Thoracic aorta (tissue), 2 donors: ENCODE measurements at regions not wholly inside any gene's neighbourhood (a gene's known extent, or its start where the extent isn't known, plus 50 kb on each side); places are given as distances from the start of the nearest gene placed in this dataset.
"Not testable (repeated sequence)": the region's sequence is repeated elsewhere in the genome, so short reads cannot be mapped to it uniquely, and the experiment has no call there.

Experiments used
- ATAC-seq: fragments of 150-250 bp; one replicate; pipeline ENCODE4 v1.8.0; 2017; ENCODE audit warnings: low read depth; ENCODE audit not compliant: insufficient number of reproducible peaks, low FRiP score
- DNase-seq: peaks from one replicate; pipeline ENCODE4 v3.0.0-alpha.2; 2020; ENCODE audit warnings: low spot score
- H3K27ac ChIP-seq, 2 donors: fragments of 200-600 bp; sonication (generic); 1 replicate in 1 of 2; 2 replicates in 1 of 2; pipeline ENCODE4 v1.5.1; 2016; ENCODE audit warnings: mild to moderate bottlenecking in 2 of 2, moderate library complexity in 2 of 2
- H3K27me3 ChIP-seq: fragments of 200-600 bp; sonication (generic); replicated peaks from 2 replicates; pipeline ENCODE4 v1.6.0; 2016; ENCODE audit warnings: mild to moderate bottlenecking; ENCODE audit not compliant: insufficient read depth
- H3K36me3 ChIP-seq: fragments of 200-600 bp; sonication (generic); one replicate; pipeline ENCODE4 v1.5.1; 2016
- H3K4me1 ChIP-seq, 2 donors: fragments of 200-600 bp; sonication (generic); 1 replicate in 1 of 2; 2 replicates in 1 of 2; pipeline versions ENCODE4 v1.5.1 to v1.6.0; 2016; ENCODE audit warnings: low read depth in 2 of 2, mild to moderate bottlenecking in 1 of 2; ENCODE audit not compliant: control insufficient read depth in 1 of 2
- H3K4me3 ChIP-seq: fragments of 200-600 bp; sonication (generic); 2 replicates; pipeline ENCODE4 v1.5.1; 2016; ENCODE audit warnings: mild to moderate bottlenecking
- H3K9me3 ChIP-seq: fragments of 200-600 bp; sonication (generic); 2 replicates; pipeline ENCODE4 v1.5.1; 2016
- CTCF ChIP-seq: fragments of 200-600 bp; sonication (generic); IDR thresholded peaks from one replicate; pipeline ENCODE4 v1.5.1; 2019; ENCODE audit warnings: antibody characterized with exemption

- Histone ChIP-seq H3K27ac (no peak overlapping the region), H3K27me3 (no peaks in the 10 kb centered on the region), H3K4me3 (no peak overlapping the region), H3K36me3 (no peaks in the 10 kb centered on the region), H3K9me3 (no peaks in the 10 kb centered on the region), H3K4me1 (no peaks in the 10 kb centered on the region)
- ATAC-seq = no peak
- no peak for DNase-seq
- no peak for TF ChIP-seq CTCF
Observed at GRCh38 chr17:27087935-27088766, 205.8 kb upstream of the WSB1 start.

- no peak for DNase-seq
- Histone ChIP-seq H3K4me3 (no peak overlapping the region), H3K27ac (no peak overlapping the region), H3K27me3 (no peaks in the 10 kb centered on the region), H3K9me3 (no peaks in the 10 kb centered on the region), H3K36me3 (no peaks in the 10 kb centered on the region), H3K4me1 (no peaks in the 10 kb centered on the region)
- TF ChIP-seq CTCF = no peak
- ATAC-seq = no peak
Observed at GRCh38 chr17:27088767-27089078, 205.2 kb upstream of the WSB1 start.

GRCh38 chr17:27089079-27089928 lies 204.6 kb upstream of the WSB1 start:
- H3K36me3 ChIP-seq, H3K9me3 ChIP-seq, DNase-seq, H3K4me1 ChIP-seq, ATAC-seq, H3K4me3 ChIP-seq, H3K27me3 ChIP-seq, H3K27ac ChIP-seq: not testable (repeated sequence)

DNA sequence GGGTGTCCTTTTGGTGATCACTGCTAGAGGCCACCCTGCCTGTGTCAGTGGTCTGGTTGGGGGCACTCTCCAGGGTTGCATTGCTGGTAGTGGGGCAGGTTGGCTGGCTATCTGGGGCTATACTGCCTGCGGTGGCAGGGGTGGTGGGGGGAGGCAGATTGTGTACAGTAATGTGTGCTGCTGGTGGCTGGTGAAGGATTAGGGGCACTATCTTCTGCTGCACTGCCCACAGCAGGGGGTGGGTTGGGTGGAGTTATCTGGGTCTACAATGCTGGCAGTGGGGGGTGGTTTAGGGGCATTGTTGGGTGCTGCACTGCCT lies 204.0 kb upstream of the WSB1 start:
- H3K9me3 ChIP-seq = no peaks in the 10 kb centered on the region
- no peak overlapping the region for H3K27ac ChIP-seq
- H3K36me3 ChIP-seq = no peaks in the 10 kb centered on the region
- no peak for DNase-seq
- no peaks in the 10 kb centered on the region for H3K27me3 ChIP-seq
- TF ChIP-seq CTCF = no peak
- ATAC-seq = no peak
- no peak overlapping the region for H3K4me3 ChIP-seq
- H3K4me1 ChIP-seq = no peaks in the 10 kb centered on the region

- ATAC-seq, H3K36me3 ChIP-seq, H3K4me3 ChIP-seq, H3K4me1 ChIP-seq, H3K27ac ChIP-seq, H3K27me3 ChIP-seq, DNase-seq, H3K9me3 ChIP-seq: not testable (repeated sequence)
Observed at GRCh38 chr17:27090450-27091042, 203.4 kb upstream of the WSB1 start.

DNA sequence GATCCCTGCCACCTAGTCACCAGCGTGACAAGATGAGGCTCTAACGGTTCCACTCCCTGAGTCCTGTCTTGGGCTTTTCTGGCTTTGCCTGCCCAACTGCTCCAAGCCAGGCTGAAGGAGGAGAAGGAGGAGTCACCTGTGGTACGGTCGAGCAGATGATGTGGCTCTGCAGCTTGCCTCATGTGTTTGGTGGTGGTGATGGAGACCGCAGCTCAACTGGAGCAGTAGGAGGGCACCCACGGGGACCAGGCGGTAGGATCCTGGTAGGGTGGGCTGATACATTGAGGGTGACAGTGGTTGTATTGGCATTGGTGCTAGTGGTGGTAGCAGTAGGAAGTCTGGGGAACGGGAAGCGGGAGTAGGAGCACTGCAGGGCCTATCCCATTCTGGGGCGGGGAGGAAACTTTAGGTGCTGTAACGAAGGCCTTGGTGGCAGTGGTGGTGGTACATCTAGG lies 202.8 kb upstream of the WSB1 start:
- H3K4me1 ChIP-seq = no peaks in the 10 kb centered on the region
- H3K4me3 ChIP-seq = no peak overlapping the region
- H3K36me3 ChIP-seq = no peaks in the 10 kb centered on the region
- no peaks in the 10 kb centered on the region for H3K27me3 ChIP-seq
- H3K9me3 ChIP-seq = no peaks in the 10 kb centered on the region
- DNase-seq = no peak
- no peak for TF ChIP-seq CTCF
- no peak for ATAC-seq
- no peak overlapping the region for H3K27ac ChIP-seq

- H3K27me3 ChIP-seq, H3K9me3 ChIP-seq, ATAC-seq, DNase-seq, H3K27ac ChIP-seq, H3K36me3 ChIP-seq, H3K4me1 ChIP-seq, H3K4me3 ChIP-seq: not testable (repeated sequence)
Observed at GRCh38 chr17:27094179-27094578, 199.7 kb upstream of the WSB1 start.

DNA sequence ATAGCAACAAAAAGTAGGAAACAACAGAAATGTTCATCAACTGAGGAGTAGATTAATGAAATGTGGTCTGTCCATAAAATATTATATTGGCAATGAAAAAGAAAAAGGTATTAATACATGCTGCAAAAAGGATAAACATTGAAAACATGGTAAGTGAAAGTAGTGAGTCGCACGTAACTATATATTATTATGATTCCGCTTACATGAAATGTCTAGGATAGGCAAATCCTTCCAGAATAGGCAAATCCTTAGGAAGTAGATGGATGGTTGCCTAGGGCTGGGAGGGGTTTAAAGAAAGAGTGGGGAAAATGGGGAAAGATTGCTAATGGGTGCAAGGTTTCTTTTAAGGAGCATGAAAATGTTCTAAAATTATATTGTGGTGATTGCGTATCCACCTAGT lies 198.1 kb upstream of the WSB1 start:
- not testable (repeated sequence) for ATAC-seq, H3K36me3 ChIP-seq, H3K27ac ChIP-seq, H3K27me3 ChIP-seq, DNase-seq, H3K9me3 ChIP-seq, H3K4me3 ChIP-seq, H3K4me1 ChIP-seq
